H9 (cell line): ENCODE measurements at regions not wholly inside any gene's neighbourhood (a gene's known extent, or its start where the extent isn't known, plus 50 kb on each side); places are given as distances from the start of the nearest gene placed in this dataset.

ENCODE experiments used
- DNase-seq: peaks from one replicate; pipeline ENCODE4 v3.0.0-alpha.2; 2017
- H2AFZ ChIP-seq: one replicate; pipeline ENCODE4 v1.6.1; 2013; ENCODE audit warnings: mild to moderate bottlenecking, low read length, control low read depth, moderate library complexity
- H2AK5ac ChIP-seq: 2 replicates; pipeline ENCODE4 v1.6.1; 2013; ENCODE audit warnings: low read length, control low read depth, mixed read lengths; ENCODE audit not compliant: insufficient read length
- H2BK120ac ChIP-seq: one replicate; pipeline ENCODE4 v1.6.1; 2013; ENCODE audit warnings: low read depth, mild to moderate bottlenecking, low read length, control low read depth, inconsistent platforms; ENCODE audit not compliant: poor library complexity, severe bottlenecking
- H2BK12ac ChIP-seq: 2 replicates; pipeline ENCODE4 v1.6.1; 2013; ENCODE audit warnings: low read length, control low read depth, mixed read lengths, low read depth; ENCODE audit not compliant: insufficient read length
- H2BK15ac ChIP-seq: 2 replicates; pipeline ENCODE4 v1.6.1; 2013; ENCODE audit warnings: low read depth, low read length, control low read depth
- H2BK20ac ChIP-seq: one replicate; pipeline ENCODE4 v1.6.1; 2013; ENCODE audit warnings: low read depth, mild to moderate bottlenecking, low read length, control low read depth, inconsistent platforms; ENCODE audit not compliant: poor library complexity, severe bottlenecking
- H2BK5ac ChIP-seq: 2 replicates; pipeline ENCODE4 v1.6.1; 2013; ENCODE audit warnings: low read length, control low read depth, mixed read lengths; ENCODE audit not compliant: insufficient read length
- H3K14ac ChIP-seq: 2 replicates; pipeline ENCODE4 v1.6.1; 2013; ENCODE audit warnings: low read length, control low read depth; ENCODE audit not compliant: insufficient read depth
- H3K18ac ChIP-seq: 2 replicates; pipeline ENCODE4 v1.6.1; 2013; ENCODE audit warnings: low read depth, mild to moderate bottlenecking, mixed read lengths, low read length, control low read depth; ENCODE audit not compliant: insufficient read length
- H3K23ac ChIP-seq: 2 replicates; pipeline ENCODE4 v1.6.1; 2013; ENCODE audit warnings: low read length, control low read depth, mixed read lengths, low read depth; ENCODE audit not compliant: insufficient read length
- H3K23me2 ChIP-seq: 2 replicates; pipeline ENCODE4 v1.6.1; 2013; ENCODE audit warnings: low read depth, mild to moderate bottlenecking, mixed read lengths, low read length, control low read depth; ENCODE audit not compliant: insufficient read length, poor library complexity, severe bottlenecking
- H3K27ac ChIP-seq: 2 replicates; pipeline ENCODE4 v1.5.1; 2013; ENCODE audit warnings: low read length, control low read depth, mixed read lengths, low read depth; ENCODE audit not compliant: insufficient read length
- H3K27me3 ChIP-seq: 2 replicates; pipeline ENCODE4 v1.6.1; 2013; ENCODE audit warnings: low read length, control low read depth, inconsistent platforms; ENCODE audit not compliant: insufficient read depth
- H3K4ac ChIP-seq: 2 replicates; pipeline ENCODE4 v1.6.1; 2013; ENCODE audit warnings: low read depth, mild to moderate bottlenecking, control low read depth, inconsistent platforms, low read length, moderate library complexity
- H3K4me1 ChIP-seq: 2 replicates; pipeline ENCODE4 v1.6.1; 2013; ENCODE audit warnings: low read length, control low read depth, inconsistent platforms; ENCODE audit not compliant: insufficient read depth
- H3K4me2 ChIP-seq: 2 replicates; pipeline ENCODE4 v1.6.1; 2013; ENCODE audit warnings: low read length, control low read depth, mixed read lengths; ENCODE audit not compliant: insufficient read length, insufficient read depth
- H3K56ac ChIP-seq: 2 replicates; pipeline ENCODE4 v1.6.1; 2013; ENCODE audit warnings: low read depth, mild to moderate bottlenecking, mixed read lengths, low read length, control low read depth; ENCODE audit not compliant: insufficient read length
- H3K79me1 ChIP-seq: 2 replicates; pipeline ENCODE4 v1.6.1; 2013; ENCODE audit warnings: low read depth, mild to moderate bottlenecking, moderate library complexity, low read length, control low read depth, inconsistent platforms; ENCODE audit not compliant: insufficient read depth, poor library complexity, severe bottlenecking
- H3K79me2 ChIP-seq: 2 replicates; pipeline ENCODE4 v1.6.1; 2013; ENCODE audit warnings: low read length, control low read depth, inconsistent platforms; ENCODE audit not compliant: insufficient read depth
- H3K9ac ChIP-seq: 2 replicates; pipeline ENCODE4 v1.6.1; 2013; ENCODE audit warnings: low read length, control low read depth, mixed read lengths; ENCODE audit not compliant: insufficient read length; ENCODE audit errors: extremely low read depth
- H3K9me3 ChIP-seq: one replicate; pipeline ENCODE4 v1.6.1; 2013; ENCODE audit warnings: low read depth, low read length, inconsistent platforms; ENCODE audit not compliant: control insufficient read depth
- H3T11ph ChIP-seq: one replicate; pipeline ENCODE4 v1.6.1; 2013; ENCODE audit warnings: mild to moderate bottlenecking, low read length, control low read depth, inconsistent platforms
- H4K20me1 ChIP-seq: one replicate; pipeline ENCODE4 v1.6.1; 2013; ENCODE audit not compliant: control insufficient read depth, insufficient read length, insufficient read depth
- H4K5ac ChIP-seq: 2 replicates; pipeline ENCODE4 v1.6.1; 2013; ENCODE audit warnings: low read depth, mild to moderate bottlenecking, mixed read lengths, low read length, control low read depth; ENCODE audit not compliant: insufficient read length
- H4K8ac ChIP-seq: replicated peaks from 2 replicates; pipeline ENCODE4 v1.6.1; 2013; ENCODE audit warnings: low read length, control low read depth, mixed read lengths, low read depth; ENCODE audit not compliant: insufficient read length
- H4K91ac ChIP-seq: 2 replicates; pipeline ENCODE4 v1.6.1; 2013; ENCODE audit warnings: low read depth, mild to moderate bottlenecking, moderate library complexity, mixed read lengths, low read length, control low read depth; ENCODE audit not compliant: insufficient read length
- H3K27ac Mint-ChIP-seq, 3 experiments: 2 replicates in 2 of 3; 3 replicates in 1 of 3; pipeline ENCODE4 v1.8.0; 2020 to 2021; ENCODE audit warnings: mixed read lengths in 3 of 3, mild to moderate bottlenecking in 1 of 3, moderate library complexity in 1 of 3
- H3K27me3 Mint-ChIP-seq: 2 replicates; pipeline ENCODE4 v1.8.0; 2021; ENCODE audit warnings: low read depth, mild to moderate bottlenecking, moderate library complexity, mixed read lengths
- H3K36me3 Mint-ChIP-seq, 3 experiments: 2 replicates in 2 of 3; 3 replicates in 1 of 3; pipeline ENCODE4 v1.8.0; 2020 to 2021; ENCODE audit warnings: low read depth in 3 of 3, mixed read lengths in 3 of 3; ENCODE audit not compliant: insufficient read depth in 1 of 3
- H3K4me1 Mint-ChIP-seq, 2 experiments: 2 replicates each; pipeline ENCODE4 v1.8.0; 2020; ENCODE audit warnings: mixed read lengths in 2 of 2
- H3K4me3 Mint-ChIP-seq, 2 experiments: 2 replicates in 1 of 2; 3 replicates in 1 of 2; pipeline ENCODE4 v1.8.0; 2020 to 2021; ENCODE audit warnings: mild to moderate bottlenecking in 2 of 2, mixed read lengths in 2 of 2, moderate library complexity in 1 of 2
- H3K9me3 Mint-ChIP-seq, 2 experiments: 2 replicates in 1 of 2; 3 replicates in 1 of 2; pipeline ENCODE4 v1.8.0; 2020; ENCODE audit warnings: mild to moderate bottlenecking in 2 of 2, mixed read lengths in 2 of 2, moderate library complexity in 1 of 2
- WGBS: extraction: QIAGEN DNeasy Blood & Tissue Kit; methylation state at CpG from one replicate; pipeline ENCODE4 v1.1.7; 2013; ENCODE audit warnings: missing lambda C conversion rate, low lambda C conversion rate, mixed read lengths; ENCODE audit not compliant: insufficient read length; ENCODE audit errors: extremely low coverage; 5-methylcytosine and 5-hydroxymethylcytosine counted together
- TF ChIP-seq, protein P1 (sequence below): fragments of 200-600 bp; sonication (generic); conservative IDR thresholded peaks from 3 replicates; pipeline ENCODE4 v1.8.0; 2021; ENCODE audit warnings: antibody characterized with exemption, mild to moderate bottlenecking

DNA sequence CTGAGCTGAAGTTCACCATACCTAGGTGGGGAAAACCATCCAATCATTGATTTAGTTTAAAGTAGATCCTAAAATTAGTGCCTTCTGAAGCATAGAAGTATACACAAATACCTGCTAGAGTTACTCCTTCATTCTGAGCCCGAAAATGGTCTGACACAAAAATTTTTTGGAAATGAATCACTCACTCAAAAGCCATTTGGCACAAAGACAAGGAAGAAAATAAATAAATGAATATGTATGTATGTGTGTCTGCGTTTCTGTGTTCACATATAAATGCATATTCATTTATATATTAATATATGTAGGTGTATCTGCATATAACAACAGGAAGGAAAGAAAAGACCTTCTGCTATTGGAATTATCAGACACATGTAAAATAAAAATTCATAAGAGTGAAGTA is 614.4 kb upstream of the PCDH9 start:
- no CpG with 5 or more reads among the region's 2 CpGs for WGBS
- Mint-ChIP-seq H3K4me3 (no peak overlapping the region), H3K9me3 (peaks cover 4 to 12% of the 10 kb centered on the region in 2 experiments; a peak in 3 of 5 replicates), H3K4me1 (no peaks in the 10 kb centered on the region), H3K27ac (no peak overlapping the region), H3K36me3 (peaks cover 0 to 2% (median 0%) of the 10 kb centered on the region in 3 experiments; a peak in 3 of 7 replicates), H3K27me3 (no peaks in the 10 kb centered on the region)
- H4K20me1 ChIP-seq = no peaks in the 10 kb centered on the region
- no peaks in the 10 kb centered on the region for H3K27me3 ChIP-seq
- TF ChIP-seq, protein P1, sequence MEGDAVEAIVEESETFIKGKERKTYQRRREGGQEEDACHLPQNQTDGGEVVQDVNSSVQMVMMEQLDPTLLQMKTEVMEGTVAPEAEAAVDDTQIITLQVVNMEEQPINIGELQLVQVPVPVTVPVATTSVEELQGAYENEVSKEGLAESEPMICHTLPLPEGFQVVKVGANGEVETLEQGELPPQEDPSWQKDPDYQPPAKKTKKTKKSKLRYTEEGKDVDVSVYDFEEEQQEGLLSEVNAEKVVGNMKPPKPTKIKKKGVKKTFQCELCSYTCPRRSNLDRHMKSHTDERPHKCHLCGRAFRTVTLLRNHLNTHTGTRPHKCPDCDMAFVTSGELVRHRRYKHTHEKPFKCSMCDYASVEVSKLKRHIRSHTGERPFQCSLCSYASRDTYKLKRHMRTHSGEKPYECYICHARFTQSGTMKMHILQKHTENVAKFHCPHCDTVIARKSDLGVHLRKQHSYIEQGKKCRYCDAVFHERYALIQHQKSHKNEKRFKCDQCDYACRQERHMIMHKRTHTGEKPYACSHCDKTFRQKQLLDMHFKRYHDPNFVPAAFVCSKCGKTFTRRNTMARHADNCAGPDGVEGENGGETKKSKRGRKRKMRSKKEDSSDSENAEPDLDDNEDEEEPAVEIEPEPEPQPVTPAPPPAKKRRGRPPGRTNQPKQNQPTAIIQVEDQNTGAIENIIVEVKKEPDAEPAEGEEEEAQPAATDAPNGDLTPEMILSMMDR = no peak
- no peak overlapping the region for H3K56ac ChIP-seq
- H2BK120ac ChIP-seq = no peak overlapping the region
- H2BK20ac ChIP-seq = no peak overlapping the region
- H3K79me1 ChIP-seq = no peaks in the 10 kb centered on the region
- H3K23me2 ChIP-seq = no peaks in the 10 kb centered on the region
- H4K8ac ChIP-seq = no peak overlapping the region
- H3K9me3 ChIP-seq = no peaks in the 10 kb centered on the region
- H2BK15ac ChIP-seq = no peak overlapping the region
- H3K18ac ChIP-seq = no peak overlapping the region
- no peak for DNase-seq
- H3K4me1 ChIP-seq = no peaks in the 10 kb centered on the region
- no peak overlapping the region for H3K27ac ChIP-seq
- no peak overlapping the region for H3K14ac ChIP-seq
- no peak overlapping the region for H2BK12ac ChIP-seq
- no peak overlapping the region for H2BK5ac ChIP-seq
- H4K5ac ChIP-seq = no peak overlapping the region
- H3K23ac ChIP-seq = no peak overlapping the region
- no peak overlapping the region for H2AFZ ChIP-seq
- H3K4ac ChIP-seq = no peak overlapping the region
- no peaks in the 10 kb centered on the region for H3K79me2 ChIP-seq
- H3K9ac ChIP-seq = no peak overlapping the region
- H2AK5ac ChIP-seq = no peak overlapping the region
- H3K4me2 ChIP-seq = no peak overlapping the region
- no peak overlapping the region for H4K91ac ChIP-seq
- H3T11ph ChIP-seq = no peak overlapping the region
